Heart left ventricle (tissue), 13 donors: ENCODE measurements at regions not wholly inside any gene's neighbourhood (a gene's known extent, or its start where the extent isn't known, plus 50 kb on each side); places are given as distances from the start of the nearest gene placed in this dataset.

Experiments
- CTCF ChIP-seq, 12 donors: fragments of 200-600 bp; sonication (generic) in 4 of 12; IDR thresholded peaks; one replicate each; pipeline versions ENCODE4 v1.5.0 to v1.8.0; 2018 to 2022; ENCODE audit warnings: antibody characterized with exemption in 12 of 12, mild to moderate bottlenecking in 5 of 12
- POLR2A ChIP-seq, 2 donors: fragments of 450-650 bp; IDR thresholded peaks; one replicate each; pipeline ENCODE4 v1.6.1; 2017; ENCODE audit warnings: antibody characterized with exemption in 2 of 2, mild to moderate bottlenecking in 2 of 2, moderate library complexity in 2 of 2
- donor health status: ischemic (EF 13 %, LVEDD 7.1; RV severe dilation, severe dysfunction).
- donor health status: DM: no; HTN: yes; CAD: no.
- donor health status: DM: no; HTN: no; CAD: no.
- donor health status: ischemic (EF 25% LVEDD 6.9; RV normal size, moderate dysfunction).
- donor health status: ischemic (EF 25% LVEDD 5.7; RV mildly dilated, moderate dysfunction).
- donor health status: ischemic (EF 35%, LVEDD 5.7; RV mildly dilated, moderate dysfunction).
- donor health status: nonischemic (EF 11% LVEDD 7.7; RV severe dilation, severe dysfunction).
- donor health status: DM: yes; HTN: yes; CAD: no.
- donor health status: PGD.
- donor health status: ischemic (EF 29% LVEDD 5.4; RV normal size, mild dysfunction).
- donor health status: nonischemic (EF 23%, LVEDD 6.1; RV moderate dilation, normal function).

GRCh38 chr9:71446473-71447411, 321.6 kb downstream of the CEMIP2 start:
- no peak for TF ChIP-seq POLR2A (IDR thresholded peaks at IDR 0.05)
- TF ChIP-seq CTCF (IDR thresholded peaks at IDR 0.05) = no peak
